ENCODE measurements at regions not wholly inside any gene's neighbourhood (a gene's known extent, or its start where the extent isn't known, plus 50 kb on each side); places are given as distances from the start of the nearest gene placed in this dataset.
A peak's percentile ranks its signal among the peaks of the same experiment; 100 is the strongest.

GRCh38 chr4:59825104-59825503 is 1375.0 kb upstream of the ADGRL3 start:
- Histone ChIP-seq H3K79me2 (ENCODE audit: control insufficient read depth, insufficient read depth, low read length) (no peaks in the 10 kb centered on the region), H2AFZ (ENCODE audit: control insufficient read depth, low read depth, low read length) (no peak overlapping the region), H4K20me1 (ENCODE audit: control insufficient read depth, insufficient read depth) (no peaks in the 10 kb centered on the region), H3K4me3 (no peak overlapping the region), H3K27ac (ENCODE audit: control insufficient read depth, insufficient read depth) (no peak overlapping the region), H3K9ac (ENCODE audit: control insufficient read depth, insufficient read depth, low read length) (no peak overlapping the region), H3K9me3 (replicated peaks; ENCODE audit: control insufficient read depth, insufficient read depth, low read length) (no peaks in the 10 kb centered on the region), H3K4me1 (ENCODE audit: control insufficient read depth, insufficient read depth, low read length) (no peaks in the 10 kb centered on the region), H3K36me3 (ENCODE audit: control insufficient read depth in 2 of 2, insufficient read depth in 2 of 2, low read length in 1 of 2) (no peaks in the 10 kb centered on the region), H3K4me2 (ENCODE audit: control insufficient read depth, insufficient read depth) (no peak overlapping the region), H3K27me3 (replicated peaks in 1 of 2; ENCODE audit: control insufficient read depth in 2 of 2, insufficient read depth in 2 of 2, low read length in 1 of 2) (no peaks in the 10 kb centered on the region)
- ChIA-PET RAD21 (ENCODE audit: unreplicated experiment) (no interaction called here), CTCF (no interaction called here), SMC1A (ENCODE audit: uncharacterized antibody, unreplicated experiment) (no interaction called here), POLR2A (no interaction called here)
- whole genome bisulfite sequencing (ENCODE audit: insufficient coverage, insufficient replicate concordance, low lambda C conversion rate, missing lambda C conversion rate) = 13% methylated on average over 6 of the region's 6 CpGs
- intact Hi-C loops (cut with micrococcal nuclease; ENCODE audit: unreplicated experiment) = no loop called here
- in situ Hi-C loops (cut with MboI) = no loop called here
- no TSS peak for BruUV-seq (replicated peaks)
- FAIRE-seq (no peak), ATAC-seq (peak; percentile 49), DNase-seq (ENCODE audit: low read depth, low spot score) (no peak)
- TF ChIP-seq SMAD5 (IDR thresholded peaks at IDR 0.05; ENCODE audit: low read depth) (no peak), TAF1 (IDR thresholded peaks at IDR 0.05; ENCODE audit: borderline replicate concordance, low read depth, low read length) (no peak), RB1 (IDR thresholded peaks at IDR 0.05; ENCODE audit: borderline replicate concordance) (no peak), SMAD1 (IDR thresholded peaks at IDR 0.05; ENCODE audit: low read depth, partially characterized antibody) (no peak), MTA3 (IDR thresholded peaks at IDR 0.05; ENCODE audit: borderline replicate concordance, low read length) (no peak), ZNF622 (IDR thresholded peaks at IDR 0.05) (no peak), ZBTB11 (CRISPR knock-in tag; IDR thresholded peaks at IDR 0.05) (no peak), ZBED1 (IDR thresholded peaks at IDR 0.05; ENCODE audit: borderline replicate concordance) (no peak), GABPA (IDR thresholded peaks at IDR 0.05; ENCODE audit: low read depth) (no peak), MEF2A (IDR thresholded peaks at IDR 0.05; ENCODE audit: insufficient read depth, low read depth, low read length) (no peak), HDAC2 (IDR thresholded peaks at IDR 0.05) (no peak), ASH2L (IDR thresholded peaks at IDR 0.05; ENCODE audit: borderline replicate concordance, low read depth) (no peak), JUND (IDR thresholded peaks at IDR 0.05; ENCODE audit: low read depth, low read length) (no peak), NFYB (IDR thresholded peaks at IDR 0.05; ENCODE audit: insufficient read depth, low read depth, low read length) (no peak), ZBTB4 (CRISPR knock-in tag; IDR thresholded peaks at IDR 0.05) (no peak)
- TF ChIP-seq, protein P1, sequence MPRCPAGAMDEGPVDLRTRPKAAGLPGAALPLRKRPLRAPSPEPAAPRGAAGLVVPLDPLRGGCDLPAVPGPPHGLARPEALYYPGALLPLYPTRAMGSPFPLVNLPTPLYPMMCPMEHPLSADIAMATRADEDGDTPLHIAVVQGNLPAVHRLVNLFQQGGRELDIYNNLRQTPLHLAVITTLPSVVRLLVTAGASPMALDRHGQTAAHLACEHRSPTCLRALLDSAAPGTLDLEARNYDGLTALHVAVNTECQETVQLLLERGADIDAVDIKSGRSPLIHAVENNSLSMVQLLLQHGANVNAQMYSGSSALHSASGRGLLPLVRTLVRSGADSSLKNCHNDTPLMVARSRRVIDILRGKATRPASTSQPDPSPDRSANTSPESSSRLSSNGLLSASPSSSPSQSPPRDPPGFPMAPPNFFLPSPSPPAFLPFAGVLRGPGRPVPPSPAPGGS (IDR thresholded peaks at IDR 0.05; ENCODE audit: borderline replicate concordance, insufficient read depth, low read depth, low read length, poor library complexity, severe bottlenecking) = no peak

All from GM12878 (cell line).